ENCODE measurements at regions not wholly inside any gene's neighbourhood (a gene's known extent, or its start where the extent isn't known, plus 50 kb on each side); places are given as distances from the start of the nearest gene placed in this dataset.

DNA sequence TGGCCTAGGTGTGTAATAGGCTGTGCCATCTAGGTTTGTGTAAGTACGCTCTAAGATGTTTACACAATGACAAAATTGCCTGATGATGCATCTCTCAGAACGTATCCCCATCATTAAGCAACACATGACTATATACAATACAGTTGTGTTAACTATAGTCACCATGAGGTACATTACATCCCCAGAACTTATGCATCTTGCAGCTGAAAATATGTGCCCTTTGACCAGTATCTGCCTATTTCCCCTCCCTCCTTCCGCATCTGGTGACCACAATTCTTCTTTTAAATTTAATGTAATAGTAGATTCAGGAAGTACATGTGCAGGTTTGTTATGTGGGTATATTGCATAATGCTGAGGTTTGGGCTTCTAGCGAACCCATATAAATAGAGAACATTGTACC is 239.8 kb upstream of the IL1RAPL1 start:
- TF ChIP-seq, protein P1, sequence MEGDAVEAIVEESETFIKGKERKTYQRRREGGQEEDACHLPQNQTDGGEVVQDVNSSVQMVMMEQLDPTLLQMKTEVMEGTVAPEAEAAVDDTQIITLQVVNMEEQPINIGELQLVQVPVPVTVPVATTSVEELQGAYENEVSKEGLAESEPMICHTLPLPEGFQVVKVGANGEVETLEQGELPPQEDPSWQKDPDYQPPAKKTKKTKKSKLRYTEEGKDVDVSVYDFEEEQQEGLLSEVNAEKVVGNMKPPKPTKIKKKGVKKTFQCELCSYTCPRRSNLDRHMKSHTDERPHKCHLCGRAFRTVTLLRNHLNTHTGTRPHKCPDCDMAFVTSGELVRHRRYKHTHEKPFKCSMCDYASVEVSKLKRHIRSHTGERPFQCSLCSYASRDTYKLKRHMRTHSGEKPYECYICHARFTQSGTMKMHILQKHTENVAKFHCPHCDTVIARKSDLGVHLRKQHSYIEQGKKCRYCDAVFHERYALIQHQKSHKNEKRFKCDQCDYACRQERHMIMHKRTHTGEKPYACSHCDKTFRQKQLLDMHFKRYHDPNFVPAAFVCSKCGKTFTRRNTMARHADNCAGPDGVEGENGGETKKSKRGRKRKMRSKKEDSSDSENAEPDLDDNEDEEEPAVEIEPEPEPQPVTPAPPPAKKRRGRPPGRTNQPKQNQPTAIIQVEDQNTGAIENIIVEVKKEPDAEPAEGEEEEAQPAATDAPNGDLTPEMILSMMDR (IDR thresholded peaks at IDR 0.05; ENCODE audit: low read depth, low read length, missing control alignments), result no peak
- DNase-seq (ENCODE audit: extremely low read depth, low read depth), result no peak
- no peak overlapping the region for H3K4me3 ChIP-seq (replicated peaks; ENCODE audit: low read depth, low read length)

DNA sequence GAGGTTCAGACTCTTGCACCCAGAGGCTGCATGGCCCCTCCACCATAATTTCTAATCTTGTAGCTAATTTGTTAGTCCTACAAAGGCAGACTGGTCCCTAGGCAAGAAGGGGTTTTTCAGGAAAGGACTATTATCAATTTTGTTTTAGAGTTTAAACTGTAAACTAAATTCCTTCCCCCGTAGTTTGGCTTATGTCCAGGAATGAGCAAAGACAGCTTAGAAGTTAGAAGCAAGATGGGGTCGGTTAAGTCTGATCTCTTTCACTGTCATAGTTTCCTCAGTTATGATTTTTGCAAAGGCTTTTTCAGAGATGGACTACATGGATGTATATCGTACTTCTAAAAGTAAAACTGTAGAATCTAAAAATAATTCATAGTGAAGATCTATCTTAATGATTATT is 258.1 kb upstream of the IL1RAPL1 start:
- H3K4me3 ChIP-seq (replicated peaks; ENCODE audit: low read depth, low read length), result no peak overlapping the region
- TF ChIP-seq, protein P1 (IDR thresholded peaks at IDR 0.05; ENCODE audit: low read depth, low read length, missing control alignments), result no peak
- no peak for DNase-seq (ENCODE audit: extremely low read depth, low read depth)

GRCh38 chrX:28324321-28324721 is 262.9 kb upstream of the IL1RAPL1 start:
- TF ChIP-seq, protein P1 (IDR thresholded peaks at IDR 0.05; ENCODE audit: low read depth, low read length, missing control alignments), result no peak
- H3K4me3 ChIP-seq (replicated peaks; ENCODE audit: low read depth, low read length), result no peak overlapping the region
- DNase-seq (ENCODE audit: extremely low read depth, low read depth), result no peak

GRCh38 chrX:28321286-28321685 is 266.0 kb upstream of the IL1RAPL1 start:
- DNase-seq (ENCODE audit: extremely low read depth, low read depth), result no peak
- TF ChIP-seq, protein P1 (IDR thresholded peaks at IDR 0.05; ENCODE audit: low read depth, low read length, missing control alignments), result no peak
- H3K4me3 ChIP-seq (replicated peaks; ENCODE audit: low read depth, low read length), result no peak overlapping the region

DNA sequence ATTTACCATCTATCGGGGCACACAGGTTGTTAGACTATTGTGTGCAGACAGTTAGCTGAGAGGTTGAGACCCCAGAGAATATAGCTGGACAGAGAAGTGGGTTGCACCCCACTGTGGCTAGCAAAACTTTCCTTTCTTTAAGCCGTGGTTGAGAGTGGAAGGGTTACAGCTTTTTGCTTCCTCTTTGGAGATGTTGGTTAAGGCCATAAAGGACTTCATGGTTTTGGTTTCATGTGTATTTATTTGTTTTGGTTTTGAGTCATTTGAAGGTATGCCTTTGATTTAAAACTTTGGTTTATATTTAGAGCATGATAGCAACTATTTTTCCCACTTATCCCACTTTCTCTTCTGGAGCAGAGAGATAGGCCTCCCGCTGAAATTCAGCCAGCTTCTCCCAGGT is 274.3 kb upstream of the IL1RAPL1 start:
- TF ChIP-seq, protein P1 (IDR thresholded peaks at IDR 0.05; ENCODE audit: low read depth, low read length, missing control alignments), result no peak
- DNase-seq (ENCODE audit: extremely low read depth, low read depth), result no peak

GRCh38 chrX:28312259-28312658 is 275.0 kb upstream of the IL1RAPL1 start:
- no peak for DNase-seq (ENCODE audit: extremely low read depth, low read depth)
- H3K4me3 ChIP-seq (replicated peaks; ENCODE audit: low read depth, low read length), result no peak overlapping the region
- TF ChIP-seq, protein P1 (IDR thresholded peaks at IDR 0.05; ENCODE audit: low read depth, low read length, missing control alignments), result no peak

More for the DNA sequence above, 274.3 kb upstream of the IL1RAPL1 start:
- no peak overlapping the region for H3K4me3 ChIP-seq (replicated peaks; ENCODE audit: low read depth, low read length)

DNA sequence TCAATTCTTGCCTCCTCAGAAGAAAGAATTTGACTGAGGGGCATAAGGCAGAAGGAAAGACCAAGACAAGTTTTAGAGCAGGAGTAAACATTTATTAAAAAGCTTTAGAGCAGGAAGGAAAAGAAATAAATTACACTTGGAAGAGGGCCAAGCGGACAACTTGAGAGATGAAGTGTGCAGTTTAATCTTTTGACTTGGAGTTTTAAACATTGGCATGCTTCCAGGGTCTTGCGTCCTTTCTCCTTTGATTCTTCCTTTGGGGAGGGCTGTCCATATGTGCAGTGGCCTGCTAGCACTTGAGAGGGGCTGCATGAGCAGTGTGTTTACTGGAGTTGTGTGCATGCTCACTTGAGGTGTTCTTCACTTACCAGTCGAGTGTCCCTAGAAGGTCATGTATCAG is 275.8 kb upstream of the IL1RAPL1 start:
- no peak for DNase-seq (ENCODE audit: extremely low read depth, low read depth)
- TF ChIP-seq, protein P1 (IDR thresholded peaks at IDR 0.05; ENCODE audit: low read depth, low read length, missing control alignments), result no peak
- no peak overlapping the region for H3K4me3 ChIP-seq (replicated peaks; ENCODE audit: low read depth, low read length)
